ENCODE measurements at regions not wholly inside any gene's neighbourhood (a gene's known extent, or its start where the extent isn't known, plus 50 kb on each side); places are given as distances from the start of the nearest gene placed in this dataset.

- TF ChIP-seq POLR2A (IDR thresholded peaks at IDR 0.05) (no peak), CTCF (IDR thresholded peaks at IDR 0.05) (no peak)
Observed at GRCh38 chr3:148477375-148477774, 220.3 kb upstream of the AGTR1 start.
